SK-MEL-5 (cell line): ENCODE measurements at regions not wholly inside any gene's neighbourhood (a gene's known extent, or its start where the extent isn't known, plus 50 kb on each side); places are given as distances from the start of the nearest gene placed in this dataset.

ENCODE experiments used
- DNase-seq: peaks from one replicate; pipeline ENCODE4 v3.0.0-alpha.2; 2016; ENCODE audit warnings: low read depth, low spot score
- in situ Hi-C: cut with HindIII; loops from 2 replicates; pipeline ENCODE4 v1.10.0; 2016; ENCODE audit warnings: low sequenced_read_pairs, high pct_unique_total_duplicates, low pct_unique_long_range_greater_than_20kb

- in situ Hi-C loops = no loop called here
- DNase-seq = no peak
These were observed 68.5 kb upstream of the PRR20G start for GRCh38 chr3:127356381-127356780.

- in situ Hi-C loops = no loop called here
- no peak for DNase-seq
These were observed 66.9 kb upstream of the PRR20G start for GRCh38 chr3:127354761-127355160.

GRCh38 chr3:127352612-127353011 is 64.8 kb upstream of the PRR20G start:
- in situ Hi-C loops = no loop called here

GRCh38 chr3:127351775-127352350 is 64.0 kb upstream of the PRR20G start:
- DNase-seq = no peak
- in situ Hi-C loops = no loop called here

More at GRCh38 chr3:127352612-127353011, 64.8 kb upstream of the PRR20G start:
- DNase-seq = no peak

- no peak for DNase-seq
- in situ Hi-C loops = no loop called here
These were observed 63.5 kb upstream of the PRR20G start for GRCh38 chr3:127351321-127351720.

GRCh38 chr3:127350172-127351050 is 62.6 kb upstream of the PRR20G start:
- in situ Hi-C loops = no loop called here
- no peak for DNase-seq

GRCh38 chr3:127349501-127350171 is 61.8 kb upstream of the PRR20G start:
- no peak for DNase-seq
- in situ Hi-C loops = no loop called here

GRCh38 chr3:127342735-127343134 is 54.9 kb upstream of the PRR20G start:
- in situ Hi-C loops = no loop called here
- DNase-seq = peak; percentile 53

GRCh38 chr3:127339928-127340861 is 52.3 kb upstream of the PRR20G start:
- in situ Hi-C loops = no loop called here

GRCh38 chr3:127339016-127339415 is 51.2 kb upstream of the PRR20G start:
- in situ Hi-C loops = no loop called here
- no peak for DNase-seq

More at GRCh38 chr3:127339928-127340861, 52.3 kb upstream of the PRR20G start:
- DNase-seq = no peak

GRCh38 chr3:127337911-127338531 is 50.2 kb upstream of the PRR20G start:
- in situ Hi-C loops = no loop called here
- DNase-seq = no peak
